Breast epithelium (tissue), 4 donors: ENCODE measurements at regions not wholly inside any gene's neighbourhood (a gene's known extent, or its start where the extent isn't known, plus 50 kb on each side); places are given as distances from the start of the nearest gene placed in this dataset.
A peak's percentile ranks its signal among the peaks of the same experiment; 100 is the strongest.

Experiments used
- DNase-seq, 2 donors: peaks; one replicate each; pipeline ENCODE4 v3.0.0-alpha.2; 2019; ENCODE audit warnings: low spot score in 2 of 2
- H3K27ac ChIP-seq, 2 donors: fragments of 200-600 bp; sonication (generic) in 1 of 2; one replicate each; pipeline ENCODE4 v1.5.1; 2016 to 2019; ENCODE audit warnings: mild to moderate bottlenecking in 1 of 2
- H3K27me3 ChIP-seq, 2 donors: fragments of 200-600 bp; sonication (generic) in 1 of 2; one replicate each; pipeline versions ENCODE4 v1.5.1 to v1.6.0; 2017 to 2019; ENCODE audit warnings: control low read depth in 1 of 2, mild to moderate bottlenecking in 1 of 2
- H3K36me3 ChIP-seq: fragments of 200-600 bp; one replicate; pipeline ENCODE4 v1.5.1; 2019
- H3K4me1 ChIP-seq, 2 donors: fragments of 200-600 bp; sonication (generic); one replicate each; pipeline ENCODE4 v1.5.1; 2016 to 2019; ENCODE audit warnings: control low read depth in 1 of 2
- H3K4me3 ChIP-seq, 3 donors: fragments of 200-600 bp; sonication (generic); 1 replicate in 2 of 3; 2 replicates in 1 of 3; pipeline ENCODE4 v1.5.1; 2016 to 2019; ENCODE audit warnings: mild to moderate bottlenecking in 3 of 3, moderate library complexity in 2 of 3
- H3K9me3 ChIP-seq, 2 donors: fragments of 200-600 bp; sonication (generic) in 1 of 2; one replicate each; pipeline ENCODE4 v1.5.1; 2016 to 2019; ENCODE audit warnings: control low read depth in 1 of 2
- POLR2A ChIP-seq: fragments of 450-650 bp; IDR thresholded peaks from one replicate; pipeline ENCODE4 v1.6.1; 2016; ENCODE audit warnings: antibody characterized with exemption, mild to moderate bottlenecking, moderate library complexity
- POLR2AphosphoS5 ChIP-seq, 3 donors: sonication (generic); formaldehyde crosslinking; IDR thresholded peaks; one replicate each; pipeline ENCODE4 v1.6.1; 2017; ENCODE audit warnings: antibody characterized with exemption in 3 of 3
- intact Hi-C: fragments of 100-400 bp; cut with DNase I; formaldehyde crosslinking; loops from one replicate; pipeline ENCODE4 v1.15.1; 2023; ENCODE audit warnings: low total_unique reads
- TF ChIP-seq, protein P1 (sequence below), 3 donors: fragments of 450-650 bp; IDR thresholded peaks; one replicate each; pipeline ENCODE4 v1.5.1; 2016 to 2017; ENCODE audit warnings: antibody characterized with exemption in 3 of 3, mild to moderate bottlenecking in 3 of 3, moderate library complexity in 3 of 3

DNA sequence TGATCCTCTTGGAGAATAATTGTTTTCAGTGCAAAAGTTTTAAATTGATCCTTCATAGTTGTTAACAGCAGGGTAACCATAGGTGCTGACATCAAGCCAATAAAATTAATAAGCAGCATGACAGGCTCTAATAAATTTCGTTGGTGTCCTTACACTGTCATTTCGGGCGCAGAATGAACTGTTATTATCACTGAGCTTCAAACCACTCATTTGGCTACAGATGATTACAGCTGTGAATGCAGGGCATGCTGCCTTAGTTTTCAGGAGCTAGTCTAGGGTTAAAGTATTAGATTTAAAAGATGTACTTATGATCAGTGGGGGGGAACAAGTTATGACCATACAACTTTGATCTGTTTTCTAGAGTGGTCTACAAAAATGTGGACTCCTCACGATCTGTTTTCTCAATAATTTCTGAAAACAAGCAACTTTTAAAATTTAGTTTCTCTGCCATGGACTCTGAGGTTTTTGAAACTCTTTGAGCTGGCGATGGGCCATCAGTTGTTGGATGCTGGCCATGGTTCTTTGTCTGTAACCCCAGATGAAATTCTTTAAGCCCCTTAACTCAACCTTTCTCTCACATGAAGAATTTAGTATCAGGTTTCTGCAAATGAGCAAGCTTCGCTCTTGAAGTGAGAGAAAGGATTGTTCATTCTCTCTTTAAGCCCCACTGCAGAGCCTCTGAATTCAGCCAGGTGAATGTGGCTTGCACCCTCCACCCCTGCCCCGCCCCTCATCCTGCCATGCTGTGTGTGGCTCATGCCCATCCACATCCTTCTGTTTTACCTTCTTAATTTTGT is 99.1 kb upstream of the MTHFD1L start:
- H3K36me3 ChIP-seq = no peaks in the 10 kb centered on the region
- no peak overlapping the region for H3K4me3 ChIP-seq
- peak overlapping the region in 1 of 2 donors; percentile 79 for H3K27ac ChIP-seq
- intact Hi-C loops = no loop called here
- no peaks in the 10 kb centered on the region for H3K9me3 ChIP-seq
- no peak for DNase-seq
- TF ChIP-seq, protein P1, sequence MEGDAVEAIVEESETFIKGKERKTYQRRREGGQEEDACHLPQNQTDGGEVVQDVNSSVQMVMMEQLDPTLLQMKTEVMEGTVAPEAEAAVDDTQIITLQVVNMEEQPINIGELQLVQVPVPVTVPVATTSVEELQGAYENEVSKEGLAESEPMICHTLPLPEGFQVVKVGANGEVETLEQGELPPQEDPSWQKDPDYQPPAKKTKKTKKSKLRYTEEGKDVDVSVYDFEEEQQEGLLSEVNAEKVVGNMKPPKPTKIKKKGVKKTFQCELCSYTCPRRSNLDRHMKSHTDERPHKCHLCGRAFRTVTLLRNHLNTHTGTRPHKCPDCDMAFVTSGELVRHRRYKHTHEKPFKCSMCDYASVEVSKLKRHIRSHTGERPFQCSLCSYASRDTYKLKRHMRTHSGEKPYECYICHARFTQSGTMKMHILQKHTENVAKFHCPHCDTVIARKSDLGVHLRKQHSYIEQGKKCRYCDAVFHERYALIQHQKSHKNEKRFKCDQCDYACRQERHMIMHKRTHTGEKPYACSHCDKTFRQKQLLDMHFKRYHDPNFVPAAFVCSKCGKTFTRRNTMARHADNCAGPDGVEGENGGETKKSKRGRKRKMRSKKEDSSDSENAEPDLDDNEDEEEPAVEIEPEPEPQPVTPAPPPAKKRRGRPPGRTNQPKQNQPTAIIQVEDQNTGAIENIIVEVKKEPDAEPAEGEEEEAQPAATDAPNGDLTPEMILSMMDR (IDR thresholded peaks at IDR 0.05) = no peak
- TF ChIP-seq POLR2AphosphoS5 (IDR thresholded peaks at IDR 0.05) = no peak
- no peaks in the 10 kb centered on the region for H3K27me3 ChIP-seq
- peaks cover 0 to 4% of the 10 kb centered on the region in 2 donors for H3K4me1 ChIP-seq

GRCh38 chr6:150767161-150767560 is 98.3 kb upstream of the MTHFD1L start:
- no peaks in the 10 kb centered on the region for H3K9me3 ChIP-seq
- H3K36me3 ChIP-seq = no peaks in the 10 kb centered on the region
- no peak for TF ChIP-seq POLR2A
- TF ChIP-seq, protein P1 (IDR thresholded peaks at IDR 0.05) = no peak
- TF ChIP-seq POLR2AphosphoS5 (IDR thresholded peaks at IDR 0.05) = no peak
- intact Hi-C loops = no loop called here
- H3K27ac ChIP-seq = peak overlapping the region; percentile 49 to 79
- no peaks in the 10 kb centered on the region for H3K27me3 ChIP-seq
- H3K4me1 ChIP-seq = peaks cover 0 to 4% of the 10 kb centered on the region in 2 donors
- peak overlapping the region in 1 of 3 donors; percentile 27 for H3K4me3 ChIP-seq
- no peak for DNase-seq

DNA sequence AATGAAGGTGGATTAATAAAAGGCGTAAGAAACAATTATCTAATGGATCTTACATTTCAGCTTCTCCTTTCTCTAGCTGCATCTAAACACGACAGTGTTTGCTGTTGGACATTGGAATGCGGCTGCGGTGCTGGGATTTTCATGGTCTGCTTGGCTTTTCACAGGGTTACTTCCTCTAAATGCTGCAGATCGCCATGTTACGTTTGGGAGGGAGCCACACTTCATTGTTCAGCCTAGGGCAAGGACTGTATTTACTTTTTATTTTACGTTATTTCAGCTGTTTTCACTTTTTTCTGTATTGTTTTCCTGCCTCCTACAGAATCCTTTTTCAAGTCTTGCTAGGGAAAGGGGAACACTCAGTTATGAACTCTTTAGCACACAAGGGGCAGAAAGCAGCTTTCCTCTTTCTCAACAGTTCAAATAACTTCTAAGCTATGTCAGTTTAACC is 97.9 kb upstream of the MTHFD1L start:
- TF ChIP-seq POLR2AphosphoS5 (IDR thresholded peaks at IDR 0.05) (peak in 1 of 3 donors; percentile 19), POLR2A (no peak)
- no peaks in the 10 kb centered on the region for H3K27me3 ChIP-seq
- H3K4me3 ChIP-seq = peak overlapping the region in 1 of 3 donors; percentile 27
- H3K4me1 ChIP-seq = peaks cover 0 to 4% of the 10 kb centered on the region in 2 donors
- no peaks in the 10 kb centered on the region for H3K36me3 ChIP-seq
- peak overlapping the region; percentile 49 to 79 for H3K27ac ChIP-seq
- no peak for DNase-seq
- intact Hi-C loops = no loop called here
- no peaks in the 10 kb centered on the region for H3K9me3 ChIP-seq

- intact Hi-C loops = no loop called here
- no peak overlapping the region for H3K27ac ChIP-seq
- DNase-seq = no peak
Observed at GRCh38 chr6:150770637-150771036, 94.9 kb upstream of the MTHFD1L start.

GRCh38 chr6:150773969-150774368 is 91.5 kb upstream of the MTHFD1L start:
- no peak overlapping the region for H3K4me3 ChIP-seq
- H3K9me3 ChIP-seq = peaks cover 4 to 6% of the 10 kb centered on the region in 2 donors
- no peaks in the 10 kb centered on the region for H3K36me3 ChIP-seq
- no peak for DNase-seq
- intact Hi-C loops = no loop called here
- no peak overlapping the region for H3K27ac ChIP-seq
- no peaks in the 10 kb centered on the region for H3K27me3 ChIP-seq
- TF ChIP-seq, protein P1 (IDR thresholded peaks at IDR 0.05) = no peak
- no peak for TF ChIP-seq POLR2A
- no peak for TF ChIP-seq POLR2AphosphoS5 (IDR thresholded peaks at IDR 0.05)
- H3K4me1 ChIP-seq = no peaks in the 10 kb centered on the region

More at GRCh38 chr6:150770637-150771036, 94.9 kb upstream of the MTHFD1L start:
- Histone ChIP-seq H3K4me3 (no peak overlapping the region), H3K9me3 (peaks cover 4 to 6% of the 10 kb centered on the region in 2 donors), H3K27me3 (no peaks in the 10 kb centered on the region), H3K36me3 (no peaks in the 10 kb centered on the region), H3K4me1 (peaks cover 0 to 4% of the 10 kb centered on the region in 2 donors)
- TF ChIP-seq, protein P1 (IDR thresholded peaks at IDR 0.05) = no peak
- TF ChIP-seq POLR2A = no peak
- no peak for TF ChIP-seq POLR2AphosphoS5 (IDR thresholded peaks at IDR 0.05)
